ENCODE measurements at regions not wholly inside any gene's neighbourhood (a gene's known extent, or its start where the extent isn't known, plus 50 kb on each side); places are given as distances from the start of the nearest gene placed in this dataset.
"Not testable (repeated sequence)": the region's sequence is repeated elsewhere in the genome, so short reads cannot be mapped to it uniquely, and the experiment has no call there.

- DNase-seq: no peak
These were observed 1812.0 kb upstream of the CDH9 start for GRCh38 chr5:28850320-28850921.

GRCh38 chr5:28831042-28831441 lies 1792.7 kb upstream of the CDH9 start:
- no peak for DNase-seq

DNA sequence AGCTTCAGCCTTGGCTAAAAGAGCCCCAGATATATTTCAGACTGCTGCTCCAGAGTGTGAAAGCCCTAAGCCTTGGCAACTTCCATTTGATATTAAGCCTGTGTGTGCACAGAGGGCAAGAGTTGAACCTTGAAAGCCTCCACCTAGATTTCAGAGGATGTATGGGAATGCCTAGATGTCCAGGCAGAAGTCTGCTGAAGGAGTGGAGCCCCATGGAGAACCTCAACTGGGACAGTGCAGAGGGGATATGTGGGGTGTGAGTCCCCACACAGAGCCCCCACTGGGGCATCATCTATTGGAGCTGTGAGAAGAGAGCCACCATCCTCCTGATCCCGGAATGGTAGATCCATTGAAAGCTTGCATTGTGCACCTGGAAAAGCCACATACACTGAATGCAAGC lies 1784.8 kb upstream of the CDH9 start:
- no peak for DNase-seq

DNA sequence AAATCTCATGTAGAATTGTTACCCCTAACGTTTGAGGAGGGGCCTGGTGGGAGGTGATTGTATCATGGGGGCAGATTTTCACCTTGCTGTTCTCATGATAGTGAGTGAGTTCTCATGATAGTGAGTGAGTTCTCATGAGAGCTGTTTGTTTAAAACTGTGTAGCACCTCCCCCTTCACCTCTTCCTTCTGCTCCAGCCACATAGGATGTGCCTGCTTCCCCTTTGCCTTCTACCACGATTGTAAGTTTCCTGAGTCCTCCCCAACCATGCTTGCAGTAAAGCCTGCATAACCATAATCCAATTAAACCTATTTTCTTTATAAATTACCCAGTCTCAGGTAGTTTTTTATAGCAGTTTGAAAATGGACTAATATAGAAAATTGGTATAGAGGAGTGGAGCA lies 1783.7 kb upstream of the CDH9 start:
- no peak for DNase-seq

DNA sequence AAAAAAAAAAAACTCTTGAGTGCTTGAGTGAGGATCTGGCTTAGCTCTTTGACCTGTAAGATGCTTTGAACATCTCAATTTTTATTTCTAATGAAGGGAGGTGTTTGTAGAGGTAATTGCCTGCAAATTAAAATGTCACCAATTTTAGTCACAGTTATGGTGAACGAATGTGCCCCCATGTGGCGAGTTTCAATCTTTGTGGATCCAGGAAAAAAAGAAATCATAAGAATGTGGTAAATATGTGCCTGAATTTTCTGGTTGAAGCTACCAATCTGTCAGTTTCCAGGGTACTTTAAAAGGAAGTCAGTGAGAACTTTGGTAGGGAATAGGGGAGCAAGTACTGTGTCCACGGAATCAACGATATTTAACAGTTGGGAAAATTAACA lies 1772.4 kb upstream of the CDH9 start:
- DNase-seq: no peak

DNA sequence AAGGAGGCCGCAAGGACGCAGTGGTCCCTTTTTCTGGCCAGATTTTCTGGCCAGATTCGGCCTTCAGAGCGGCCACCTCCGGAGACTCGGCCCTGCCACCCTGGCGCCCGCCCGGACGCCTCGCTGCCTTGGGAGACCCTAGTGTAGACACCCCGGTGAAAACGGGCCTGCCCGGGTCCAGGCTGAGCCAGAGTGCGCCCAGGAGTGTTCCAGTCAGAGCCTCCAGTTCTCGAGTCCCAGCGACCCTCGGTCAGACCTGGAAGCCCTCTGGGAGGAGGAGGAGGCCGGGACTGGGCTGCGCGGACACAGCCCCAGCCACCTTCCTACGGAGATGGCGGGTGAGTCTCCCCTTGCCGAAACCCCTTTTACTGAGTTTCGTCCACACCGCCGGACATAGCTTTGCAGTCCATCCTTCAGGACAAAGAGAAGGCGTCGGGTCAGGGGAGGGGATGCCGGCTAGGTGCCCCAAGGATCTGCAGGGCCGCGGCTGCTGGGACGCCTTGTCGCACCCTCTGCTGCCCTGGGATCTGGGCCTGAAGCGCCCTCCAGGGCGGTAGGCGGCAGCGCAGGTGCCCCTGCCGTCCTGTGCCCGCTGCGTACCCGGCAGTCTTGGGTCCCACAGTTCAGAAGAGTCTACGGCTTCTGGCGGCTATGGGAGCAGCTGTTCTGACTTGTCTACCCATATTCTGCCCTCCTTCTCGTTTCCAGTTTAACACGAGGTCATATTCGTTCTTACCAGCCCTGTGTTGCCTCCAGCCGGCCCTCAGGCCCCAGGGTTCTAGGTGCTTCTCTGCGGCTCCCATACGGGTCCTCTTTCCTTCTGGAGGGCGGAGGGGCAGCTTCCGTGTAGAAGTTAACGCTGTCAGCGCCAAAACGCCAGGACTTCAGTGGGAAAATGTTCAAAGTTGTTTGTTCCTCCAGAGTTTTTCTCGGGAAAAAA lies 1771.7 kb upstream of the CDH9 start:
- no peak for DNase-seq

DNA sequence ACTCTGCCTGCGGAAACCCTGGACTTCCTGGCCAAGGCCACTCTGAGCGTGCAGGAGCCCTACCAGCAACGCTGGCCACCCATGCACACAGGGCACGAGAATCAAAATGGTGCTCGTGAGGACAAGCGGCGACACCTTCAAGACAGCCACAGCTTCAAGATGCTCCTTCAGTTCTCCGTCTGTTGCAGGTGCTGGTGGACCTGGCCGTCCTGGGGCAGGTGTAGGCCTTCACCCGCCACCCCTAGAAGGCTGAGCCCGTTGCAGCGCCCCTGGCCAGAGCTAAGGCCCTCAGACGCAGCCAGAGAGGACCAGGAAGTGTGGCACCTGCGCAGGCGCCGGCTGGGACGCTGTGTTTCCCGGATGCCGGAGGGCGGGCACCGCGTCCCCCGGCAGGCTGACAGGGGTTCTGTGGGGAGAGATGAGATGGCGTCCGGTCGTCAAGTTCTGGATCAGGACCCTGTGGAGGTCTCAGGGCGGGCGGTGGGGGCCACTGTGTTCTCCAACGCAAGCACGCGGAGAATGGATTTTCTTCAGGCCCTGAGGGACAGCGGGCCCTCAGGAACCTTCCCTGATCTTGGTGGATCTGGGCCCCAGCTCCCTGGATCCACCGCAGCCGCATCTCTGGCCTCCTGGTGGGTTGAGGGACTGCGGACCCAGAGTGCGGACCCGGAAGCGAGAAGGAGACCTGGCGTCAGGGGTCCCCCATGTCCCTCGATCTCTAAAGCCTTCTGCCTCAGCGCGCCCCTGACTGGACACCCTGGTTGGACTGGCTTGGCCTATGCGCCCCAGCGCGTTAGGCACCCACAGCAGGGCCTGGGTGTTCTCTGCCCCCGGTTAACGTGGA lies 1770.8 kb upstream of the CDH9 start:
- no peak for DNase-seq

DNA sequence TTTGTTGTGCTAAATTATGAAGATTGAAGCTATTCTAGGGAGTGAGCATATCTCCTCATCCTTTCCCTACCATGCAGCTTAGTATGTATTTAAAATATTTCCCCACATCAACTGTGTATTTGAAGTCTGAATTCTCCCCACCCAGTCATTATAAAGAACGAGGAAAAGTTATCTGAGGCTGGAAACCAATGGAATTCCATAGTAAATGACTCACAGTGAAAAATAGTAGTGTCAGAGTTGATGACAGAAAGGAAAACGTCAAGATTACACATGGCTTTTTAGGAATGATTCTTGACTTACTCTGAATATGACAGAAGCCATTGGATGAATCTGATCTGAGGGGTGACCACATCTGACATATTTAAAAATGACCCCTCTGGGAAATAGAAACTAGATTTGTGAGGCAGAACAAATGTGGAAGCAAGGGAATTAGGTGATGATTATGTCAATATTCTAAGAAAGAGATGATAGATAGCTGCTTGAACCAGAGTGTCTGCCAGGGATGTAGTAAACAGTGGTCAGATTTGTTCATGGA lies 1768.9 kb upstream of the CDH9 start:
- DNase-seq: no peak

DNA sequence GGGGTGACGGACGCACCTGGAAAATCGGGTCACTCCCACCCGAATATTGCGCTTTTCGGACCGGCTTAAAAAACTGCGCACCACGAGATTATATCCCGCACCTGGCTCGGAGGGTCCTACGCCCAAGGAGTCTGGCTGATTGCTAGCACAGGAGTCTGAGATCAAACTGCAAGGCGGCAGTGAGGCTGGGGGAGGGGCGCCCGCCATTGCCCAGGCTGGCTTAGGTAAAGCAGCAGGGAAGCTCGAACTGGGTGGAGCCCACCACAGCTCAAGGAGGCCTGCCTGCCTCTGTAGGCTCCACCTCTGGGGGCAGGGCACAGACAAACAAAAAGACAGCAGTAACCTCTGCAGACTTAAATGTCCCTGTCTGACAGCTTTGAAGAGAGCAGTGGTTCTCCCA lies 1760.6 kb upstream of the CDH9 start:
- DNase-seq: not testable (repeated sequence)

- DNase-seq: no peak
These were observed 1750.6 kb upstream of the CDH9 start for GRCh38 chr5:28788954-28789353.

DNA sequence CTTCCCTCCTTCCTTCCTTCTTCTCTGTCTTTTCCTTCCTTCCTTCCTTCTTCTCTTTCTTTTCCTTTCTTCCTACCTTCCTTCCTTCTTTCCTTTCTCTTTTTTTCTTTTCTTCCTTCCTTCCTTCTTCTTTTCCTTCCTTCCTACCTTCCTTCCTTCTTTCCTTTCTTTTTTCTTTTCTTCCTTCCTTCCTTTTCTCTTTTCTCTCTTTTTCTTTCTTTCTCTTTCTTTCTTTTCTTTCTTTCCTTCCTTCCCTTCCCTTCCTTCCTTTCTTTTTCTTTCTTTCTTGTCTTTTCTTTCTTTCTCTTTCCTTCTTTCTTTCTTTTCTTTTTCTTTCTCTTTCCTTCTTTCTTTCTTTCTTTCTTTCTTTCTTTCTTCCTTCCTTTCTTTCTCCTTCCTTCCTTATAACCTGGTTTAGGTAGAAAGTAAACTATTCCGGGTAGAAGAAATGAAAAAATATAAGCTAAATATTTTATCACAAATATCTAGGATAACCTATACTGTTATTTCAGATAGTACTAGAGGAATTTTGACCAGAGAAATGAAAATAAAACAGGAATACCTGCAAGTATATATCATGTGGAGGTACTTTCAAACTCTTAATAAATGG lies 1741.8 kb upstream of the CDH9 start:
- DNase-seq: no peak

- no peak for DNase-seq
These were observed 1740.9 kb upstream of the CDH9 start for GRCh38 chr5:28779161-28779754.

- DNase-seq: no peak
These were observed 1731.9 kb upstream of the CDH9 start for GRCh38 chr5:28770307-28770706.

- peak; percentile 42 for DNase-seq
These were observed 1728.3 kb upstream of the CDH9 start for GRCh38 chr5:28766565-28767158.

DNA sequence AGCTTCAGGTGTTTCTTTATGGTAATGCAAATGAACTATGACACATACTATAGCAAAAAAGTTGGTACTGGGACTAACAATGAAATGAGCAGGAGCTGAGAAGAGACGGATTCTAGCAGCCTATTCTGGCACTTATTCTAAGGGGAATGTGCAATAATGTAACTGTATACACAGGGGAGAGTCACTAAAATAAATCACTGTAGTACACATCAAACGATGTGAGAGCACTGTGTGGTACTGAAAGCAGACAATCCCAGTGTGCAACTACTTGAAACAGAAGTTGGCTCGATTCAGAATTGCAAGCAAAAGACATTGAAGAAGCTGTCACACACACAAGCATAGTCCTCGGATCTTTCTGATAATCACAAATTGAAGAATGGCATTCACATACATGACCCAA lies 1713.0 kb upstream of the CDH9 start:
- no peak for DNase-seq

- DNase-seq: no peak
These were observed 1711.9 kb upstream of the CDH9 start for GRCh38 chr5:28750251-28750650.

DNA sequence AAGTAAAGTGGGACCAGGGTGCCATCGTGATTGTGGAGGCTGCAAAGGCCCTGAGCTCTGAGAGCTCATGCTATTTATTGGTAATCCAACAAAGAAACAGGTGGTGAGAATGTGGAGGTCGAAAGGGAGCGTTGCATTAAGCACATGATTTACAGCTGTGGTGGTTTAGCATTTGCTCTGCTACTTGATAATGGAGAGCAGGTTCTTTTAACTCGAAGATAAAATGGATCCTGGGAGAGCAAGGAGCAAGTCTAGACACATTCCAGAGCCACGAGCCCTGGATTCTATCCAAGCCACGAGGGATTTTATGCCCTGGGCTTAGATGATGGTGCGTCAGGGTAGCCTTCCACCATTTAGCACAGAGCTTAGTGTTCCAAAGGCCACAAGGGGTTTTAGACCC lies 1710.1 kb upstream of the CDH9 start:
- DNase-seq: no peak

GRCh38 chr5:28743716-28744110 lies 1705.3 kb upstream of the CDH9 start:
- no peak for DNase-seq

DNA sequence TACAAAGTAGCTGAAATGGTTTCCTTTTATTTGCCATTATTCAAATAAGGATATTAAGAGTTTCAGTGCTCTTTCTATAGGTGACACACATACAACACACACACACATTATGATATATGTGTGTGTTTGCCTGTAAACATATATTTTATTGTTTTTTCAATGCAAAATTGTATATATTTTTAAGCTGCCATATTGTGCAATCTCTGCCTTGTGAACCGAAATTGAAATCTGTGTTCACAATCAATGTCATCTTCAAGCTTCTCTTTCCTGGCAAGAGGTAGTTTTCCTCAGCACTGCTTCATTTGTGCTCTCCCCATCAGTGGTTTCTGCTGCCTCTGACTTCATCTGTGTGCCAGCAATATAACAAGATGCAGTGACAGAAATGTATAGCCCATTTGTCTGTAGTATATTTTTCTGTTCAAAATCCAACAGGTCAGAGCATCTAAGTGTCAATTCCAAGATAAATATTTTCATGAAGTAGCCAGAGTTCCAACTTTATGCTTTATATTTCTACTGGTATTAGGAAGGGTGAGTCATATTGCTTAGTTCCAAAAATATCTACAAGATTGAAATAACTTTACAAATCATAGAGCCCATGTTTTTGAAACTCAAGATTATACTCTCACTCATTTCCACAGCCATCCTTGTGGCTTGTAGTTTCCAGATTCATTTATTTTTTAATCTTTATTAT lies 1704.8 kb upstream of the CDH9 start:
- DNase-seq: no peak

DNA sequence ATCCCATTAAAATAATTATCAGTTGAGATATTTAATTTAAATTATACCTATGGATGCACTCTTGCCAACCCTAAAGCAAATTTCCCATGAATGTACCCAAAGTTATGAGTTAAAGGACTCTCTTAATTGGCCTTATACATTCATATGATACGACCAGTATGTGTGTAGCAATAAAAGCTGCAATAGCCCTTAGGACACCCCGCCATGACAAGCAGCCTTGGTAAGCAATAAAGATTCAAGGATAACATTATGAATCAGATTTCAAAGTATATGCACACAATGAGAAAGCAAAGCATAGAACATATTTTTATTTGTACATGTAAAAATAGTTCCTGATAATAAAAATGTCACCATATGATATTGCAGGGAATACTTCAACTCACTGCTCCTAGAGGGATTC lies 1699.3 kb upstream of the CDH9 start:
- no peak for DNase-seq

DNA sequence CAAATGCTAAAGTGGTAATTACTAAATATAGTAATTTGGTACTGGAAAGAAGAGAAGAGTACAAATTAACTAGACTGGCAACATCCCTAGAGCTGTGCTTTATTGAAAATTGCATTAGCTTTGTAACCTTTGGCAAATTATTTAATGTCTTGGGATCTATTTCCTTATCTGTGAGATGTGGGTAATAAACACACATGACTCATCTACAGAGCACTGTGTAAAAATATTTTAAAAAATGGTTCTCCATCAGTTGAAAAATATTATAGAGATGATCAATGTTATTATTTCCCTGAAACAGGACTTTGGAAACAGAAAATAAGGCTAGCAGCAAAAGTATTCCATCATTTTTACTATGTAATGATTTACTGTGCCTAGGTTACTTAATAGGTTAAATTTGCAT lies 1698.8 kb upstream of the CDH9 start:
- DNase-seq: no peak

- DNase-seq: no peak
These were observed 1696.0 kb upstream of the CDH9 start for GRCh38 chr5:28734396-28734795.

Measured in NCI-H1417 treated with DMSO at 0.1 percent for 48 hours (cell line).